ACHN (cell line): ENCODE measurements at regions not wholly inside any gene's neighbourhood (a gene's known extent, or its start where the extent isn't known, plus 50 kb on each side); places are given as distances from the start of the nearest gene placed in this dataset.

Source experiments
- DNase-seq: peaks from one replicate; pipeline ENCODE4 v3.0.0-alpha.2; 2015
- in situ Hi-C: cut with HindIII; loops from 2 replicates; pipeline ENCODE4 v1.10.0; 2017; ENCODE audit warnings: low sequenced_read_pairs, low pct_ligation_motif_present, low pct_unique_long_range_greater_than_20kb

DNA sequence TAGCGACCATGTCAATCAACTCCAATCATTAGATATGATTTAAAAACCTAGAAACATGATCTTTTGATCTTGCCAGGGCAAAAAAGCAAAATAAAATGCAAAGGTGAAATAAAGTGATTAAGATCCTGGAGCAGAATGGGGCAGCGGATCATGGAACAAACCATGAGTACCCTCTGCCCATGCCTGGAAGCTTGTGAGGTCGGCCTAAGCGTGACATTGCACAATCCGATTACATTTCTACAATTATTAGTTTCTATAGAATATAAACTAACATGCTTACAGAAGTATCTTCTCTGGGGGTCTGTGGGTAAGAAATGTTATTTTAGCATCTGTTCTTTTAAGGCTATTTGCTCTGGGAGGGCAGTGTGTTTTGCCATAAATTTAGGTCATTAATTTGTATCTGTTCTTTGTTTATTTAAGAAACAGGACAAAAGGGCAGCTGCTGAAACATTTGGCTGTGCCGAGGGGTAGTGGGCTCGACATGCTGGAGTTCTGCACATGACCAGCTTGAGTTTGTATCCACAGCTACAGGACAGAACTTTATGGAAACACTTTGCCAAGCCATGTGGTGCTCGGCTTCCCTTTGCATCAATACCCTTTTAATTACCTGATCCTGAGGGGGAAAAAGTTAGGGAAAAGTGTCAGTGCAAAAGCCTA lies 55.9 kb downstream of the ZBTB18 start:
- in situ Hi-C loops, result no loop called here
- no peak for DNase-seq

DNA sequence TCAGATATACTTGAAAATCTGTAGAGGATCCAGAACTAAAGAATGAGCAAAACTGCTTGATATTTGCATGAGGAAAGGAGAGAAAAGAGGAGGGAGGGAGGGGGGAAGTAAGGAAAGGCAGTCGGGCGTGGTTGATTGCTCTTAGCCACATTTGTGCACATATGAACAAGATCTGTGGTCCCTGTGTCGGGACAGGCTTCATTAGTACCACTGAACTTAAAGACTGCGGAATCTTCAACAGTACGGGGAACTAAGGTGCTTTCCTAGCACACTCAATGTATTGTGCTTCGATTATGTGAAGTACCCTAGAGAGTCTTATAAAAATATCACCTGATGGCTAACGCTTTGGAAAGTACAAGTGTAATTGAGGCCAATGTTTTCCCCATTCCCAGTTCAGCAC lies 59.9 kb downstream of the ZBTB18 start:
- no peak for DNase-seq
- in situ Hi-C loops, result no loop called here

DNA sequence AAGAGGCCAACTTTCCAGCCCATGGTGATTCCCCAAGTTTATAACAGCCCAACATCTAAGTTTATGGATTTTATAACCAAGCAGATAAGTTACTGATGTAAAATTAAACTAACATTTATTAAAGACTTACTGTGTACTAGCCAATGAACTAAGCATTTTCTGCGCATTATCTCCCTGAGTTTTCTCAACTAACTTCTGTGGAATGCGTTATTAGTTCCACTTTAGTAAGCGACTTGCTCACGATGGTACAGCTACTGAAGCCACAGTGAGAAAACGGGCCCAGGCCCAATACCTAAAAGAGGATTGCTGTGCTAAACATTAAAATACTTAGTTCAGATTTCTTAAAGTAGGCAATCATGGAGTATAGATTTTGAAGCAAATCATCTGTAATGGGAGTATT lies 61.0 kb downstream of the ZBTB18 start:
- peak; percentile 72 for DNase-seq
- in situ Hi-C loops, result no loop called here

DNA sequence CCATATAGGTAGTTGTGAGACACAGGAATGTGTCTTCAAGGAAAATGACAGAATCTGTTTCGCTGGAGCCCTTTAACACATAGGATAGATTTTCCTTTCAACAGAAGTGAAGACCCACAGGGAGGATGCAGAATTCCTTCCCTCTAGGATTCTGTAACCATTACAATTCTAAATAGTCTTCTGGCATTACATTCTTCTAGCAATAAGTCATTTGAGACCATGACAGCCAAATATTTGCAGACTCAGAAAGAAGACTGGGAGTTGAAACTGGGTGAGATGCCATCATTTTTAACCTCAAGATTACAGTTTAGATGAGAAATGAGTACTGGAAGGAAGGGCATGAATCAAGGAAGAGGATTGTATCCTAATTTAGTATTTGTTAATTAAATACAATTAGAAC lies 61.6 kb downstream of the ZBTB18 start:
- in situ Hi-C loops, result no loop called here
- peak; percentile 74 for DNase-seq

DNA sequence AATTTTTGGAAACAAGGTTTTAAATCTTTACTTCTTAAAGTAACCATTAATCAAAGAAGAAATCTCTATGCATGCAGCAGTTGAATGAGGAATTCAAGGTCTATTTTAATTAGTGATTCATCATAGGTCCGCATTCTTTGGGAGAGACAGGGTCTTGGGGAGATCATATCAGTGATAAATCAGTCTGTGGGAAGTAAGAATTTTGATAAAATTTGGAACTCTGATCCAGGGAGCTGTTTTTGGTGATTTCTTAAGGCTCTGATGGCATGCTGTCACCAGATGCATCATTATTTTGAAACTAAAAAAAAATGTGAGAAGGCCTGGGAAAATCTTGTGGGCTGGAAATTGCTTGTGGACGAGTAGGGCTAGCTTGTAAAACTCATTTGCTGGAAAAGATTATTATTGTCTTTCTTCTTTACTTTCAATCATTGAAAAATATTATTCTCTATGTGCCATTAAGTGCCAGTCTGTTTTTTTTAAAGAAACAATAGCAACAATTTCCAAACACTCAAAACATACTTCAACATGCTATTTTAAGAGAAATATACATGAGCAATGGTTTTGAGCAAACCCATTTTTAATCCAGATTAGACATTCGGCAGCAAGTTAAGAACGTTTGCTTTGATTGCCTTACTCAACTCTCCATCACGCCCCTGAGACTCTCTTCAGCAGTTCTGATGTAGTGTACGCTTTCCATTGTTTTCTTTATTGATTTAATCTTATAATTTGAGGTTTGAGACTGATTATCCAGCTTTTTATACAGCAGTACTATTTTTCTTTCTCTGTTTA lies 62.6 kb downstream of the ZBTB18 start:
- in situ Hi-C loops, result no loop called here
- DNase-seq, result no peak

DNA sequence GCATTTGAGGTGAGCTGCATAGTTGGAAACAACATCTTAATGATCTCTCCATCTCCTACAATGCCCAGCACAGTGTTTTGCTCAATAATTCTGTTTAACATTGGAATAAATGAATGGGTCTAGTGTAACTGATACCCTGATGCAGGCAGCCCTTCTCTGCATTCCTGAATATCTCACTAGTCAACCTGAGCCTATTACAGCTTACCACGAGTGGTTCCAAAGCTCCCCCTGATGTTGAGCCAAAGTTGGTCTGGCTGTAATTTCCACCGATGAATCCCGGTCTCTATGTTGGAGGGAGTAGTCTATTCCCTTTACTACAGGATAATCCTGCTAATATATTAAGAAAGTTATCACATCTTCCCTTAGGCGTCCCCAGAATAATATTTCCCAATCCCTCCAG lies 63.8 kb downstream of the ZBTB18 start:
- no peak for DNase-seq
- in situ Hi-C loops, result no loop called here

DNA sequence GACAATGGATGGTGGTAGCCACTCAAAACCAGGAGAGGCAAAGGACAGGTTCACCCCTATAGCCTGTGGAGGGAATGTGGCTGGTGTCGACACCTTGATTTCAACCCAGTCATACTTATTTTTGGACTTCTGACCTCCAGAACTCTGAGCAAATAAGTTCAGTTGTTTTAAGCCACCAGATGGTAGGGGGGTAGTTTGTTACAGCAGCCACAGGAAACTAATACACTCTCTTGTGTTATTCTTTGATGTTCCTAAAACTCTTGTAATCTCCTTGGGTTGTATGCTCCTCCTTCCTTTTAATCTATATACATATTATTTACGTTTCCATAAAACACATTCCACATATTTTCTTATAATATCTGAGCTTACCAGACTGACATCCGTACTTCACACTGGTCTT lies 65.9 kb downstream of the ZBTB18 start:
- in situ Hi-C loops, result no loop called here
- DNase-seq, result no peak

DNA sequence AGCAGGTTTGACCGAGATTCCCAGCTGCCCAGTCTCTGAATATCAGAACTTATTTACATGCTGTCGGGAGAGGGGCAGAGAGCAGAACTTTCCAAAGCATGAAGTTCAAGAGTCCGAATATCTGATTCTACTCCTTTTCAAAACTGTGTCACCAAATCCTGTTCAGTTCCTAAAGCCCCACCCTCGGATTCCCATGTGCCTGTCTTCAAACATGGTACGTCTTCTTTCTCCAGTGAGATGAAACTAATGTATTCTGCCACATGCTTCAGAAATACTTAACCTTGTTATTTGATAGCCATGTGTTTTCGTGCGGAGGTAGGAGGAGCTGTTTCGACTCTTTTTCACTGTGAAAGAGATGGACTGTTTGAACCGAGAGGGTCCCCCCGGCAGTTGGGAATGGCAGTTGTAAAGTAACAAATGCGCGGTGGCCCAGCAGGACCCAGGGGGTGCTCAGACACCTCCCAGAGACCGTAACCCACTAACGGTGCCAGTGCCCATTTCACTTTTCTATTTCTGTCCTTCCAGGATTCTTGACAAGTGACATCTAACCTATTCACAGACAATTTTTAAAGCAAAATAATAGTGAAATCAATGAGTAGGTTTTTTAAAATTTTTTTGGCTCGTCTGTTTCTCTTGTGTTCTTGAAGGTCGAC lies 67.2 kb downstream of the ZBTB18 start:
- in situ Hi-C loops, result no loop called here
- no peak for DNase-seq

DNA sequence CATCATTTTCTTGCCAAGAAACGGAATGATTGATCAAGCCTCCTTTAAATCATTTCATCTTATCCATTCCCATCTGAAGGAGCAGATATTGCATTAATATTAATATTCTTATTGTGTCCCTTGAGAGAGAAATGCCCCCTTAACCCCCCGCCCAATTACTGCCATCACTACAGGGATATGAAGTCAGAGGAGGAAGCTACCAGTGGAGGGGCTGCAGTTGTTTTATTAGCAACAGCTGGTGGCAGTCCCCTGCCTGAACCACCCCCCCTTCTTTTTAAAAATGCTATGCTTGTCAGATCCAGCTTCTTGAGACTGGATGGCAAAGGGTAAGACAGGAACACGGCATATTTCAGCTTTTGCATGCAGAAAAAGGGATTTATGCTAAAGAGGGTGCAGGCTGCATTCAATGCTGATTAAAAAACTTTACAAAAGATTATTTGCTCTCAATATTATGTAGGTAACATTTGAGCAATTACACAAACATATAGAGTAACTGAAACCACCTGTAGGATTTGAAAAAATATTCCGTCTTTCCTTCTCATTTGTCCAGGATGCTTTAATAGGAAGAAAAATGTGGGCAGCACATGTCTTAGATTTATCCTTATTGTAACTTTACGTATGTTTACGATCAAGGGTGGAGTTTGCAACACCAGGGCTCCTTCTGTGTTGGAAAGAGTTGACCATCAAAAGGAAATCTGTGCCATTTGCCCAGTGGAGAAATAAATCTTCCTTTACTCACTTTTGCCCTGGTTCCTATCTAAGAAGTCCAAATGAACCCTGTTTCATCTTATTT lies 77.7 kb downstream of the ZBTB18 start:
- no peak for DNase-seq
- in situ Hi-C loops, result no loop called here

DNA sequence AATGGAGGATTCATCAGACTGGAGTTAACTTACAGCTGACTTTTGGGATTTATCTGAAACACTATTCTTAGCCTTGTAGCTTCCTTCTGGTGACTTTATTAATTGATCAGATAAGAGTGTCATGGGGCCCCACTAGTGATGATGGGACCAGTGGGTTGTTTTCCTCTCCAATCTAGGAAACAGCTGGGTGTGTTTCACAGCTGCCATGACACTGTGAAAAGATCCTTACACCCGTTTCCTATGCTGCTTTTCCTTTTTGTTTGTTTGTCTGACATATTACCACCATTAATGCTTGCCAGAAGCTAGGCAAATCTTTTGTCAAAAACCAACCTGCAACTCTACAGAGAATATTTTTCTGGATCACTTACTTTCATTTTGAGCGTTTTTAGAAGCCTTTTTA lies 86.2 kb downstream of the ZBTB18 start:
- DNase-seq, result no peak
- in situ Hi-C loops, result no loop called here

DNA sequence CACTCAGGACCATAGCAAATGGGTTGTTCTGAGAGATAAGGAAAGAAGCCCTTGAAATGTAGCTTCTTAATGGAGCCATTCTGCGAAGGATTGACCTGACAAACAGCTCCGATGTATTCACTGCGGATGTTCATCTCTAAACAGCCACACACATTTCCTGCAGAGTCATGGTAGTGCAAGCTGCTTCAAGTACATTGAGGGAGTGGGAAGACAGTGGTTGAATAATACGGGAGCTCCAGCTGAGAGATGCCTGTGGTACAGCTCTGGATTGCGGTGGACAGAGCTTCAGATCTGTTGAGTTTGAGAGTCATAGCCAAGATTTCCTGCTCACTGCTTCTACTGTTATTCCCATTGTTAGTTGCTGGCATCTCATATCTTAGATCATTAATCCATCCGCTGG lies 86.6 kb downstream of the ZBTB18 start:
- no peak for DNase-seq

DNA sequence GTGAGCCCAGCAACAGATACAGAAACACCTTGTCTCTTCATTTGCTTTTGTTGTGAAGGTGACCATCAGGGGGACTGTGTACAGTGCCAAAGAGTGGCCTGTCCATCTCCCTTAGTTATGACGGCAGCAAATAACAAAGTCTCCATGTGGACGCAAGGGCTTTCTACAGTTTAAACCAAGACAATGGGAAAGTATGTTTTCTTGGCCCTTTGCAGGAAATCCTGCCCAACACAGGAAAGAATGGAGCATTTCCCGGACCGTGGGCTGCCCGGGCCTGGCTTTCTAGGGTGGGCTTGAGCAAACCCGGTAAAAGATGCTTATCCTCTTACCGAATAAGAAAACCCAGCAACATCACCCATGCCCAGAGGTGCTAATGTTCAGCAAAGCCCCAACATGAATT lies 87.3 kb downstream of the ZBTB18 start:
- in situ Hi-C loops, result no loop called here
- no peak for DNase-seq

More for the DNA sequence above, 86.6 kb downstream of the ZBTB18 start:
- in situ Hi-C loops, result no loop called here

DNA sequence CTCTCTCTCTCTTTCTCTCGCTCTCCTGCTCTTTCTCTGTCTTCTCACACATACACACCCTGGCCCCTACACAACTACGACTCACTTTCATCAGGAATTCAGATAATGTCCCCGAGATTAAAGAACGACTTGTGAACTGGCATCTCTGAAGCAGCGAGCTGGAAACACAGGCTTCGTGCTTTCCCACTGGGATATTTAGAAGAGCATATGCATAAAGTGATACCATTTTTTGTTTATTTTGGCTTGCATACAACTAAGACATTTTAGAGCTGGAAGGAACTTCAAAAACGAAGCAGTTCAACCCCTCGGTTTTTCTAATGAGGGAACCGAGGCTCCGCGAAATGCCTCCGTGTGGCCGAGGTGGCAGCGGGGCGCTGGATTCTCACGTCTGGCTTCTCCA lies 88.6 kb downstream of the ZBTB18 start:
- in situ Hi-C loops, result no loop called here
- DNase-seq, result no peak

DNA sequence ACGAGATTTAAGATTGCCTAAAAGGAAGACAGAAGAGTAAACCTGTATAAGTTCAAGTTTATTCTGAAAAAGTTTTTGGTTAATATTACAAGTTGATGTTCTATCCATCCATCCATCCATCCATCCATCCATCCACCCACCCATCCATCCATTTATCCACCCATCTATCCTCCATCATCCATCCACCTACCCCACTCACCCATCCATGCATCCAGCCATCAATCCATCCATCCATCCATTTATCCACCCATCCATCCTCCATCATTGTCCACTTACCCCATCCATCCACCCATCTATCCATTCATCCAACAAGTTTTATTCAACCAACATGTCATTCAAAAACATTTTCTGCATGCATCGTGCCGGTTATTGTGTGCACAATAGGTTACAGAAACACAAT lies 89.3 kb downstream of the ZBTB18 start:
- in situ Hi-C loops, result no loop called here
- no peak for DNase-seq

DNA sequence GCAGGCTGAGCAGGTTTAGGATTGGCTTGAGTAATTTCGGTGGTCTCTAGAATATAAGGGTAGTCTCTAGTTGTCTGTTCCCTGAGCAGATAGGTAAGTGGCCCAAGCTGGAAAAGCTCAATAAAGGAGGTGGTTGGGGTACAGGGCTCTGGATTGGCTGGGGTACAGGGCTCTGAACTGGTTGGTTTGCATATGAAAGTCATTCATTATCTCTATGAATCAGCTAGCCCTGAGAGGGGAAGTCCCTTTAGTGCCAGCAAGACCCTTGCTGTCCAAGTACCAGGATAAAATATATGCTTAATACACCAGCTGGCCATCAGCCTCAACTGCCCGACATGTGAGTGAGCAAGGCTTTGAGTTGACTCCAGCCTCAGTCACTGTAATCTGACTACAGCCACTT lies 93.0 kb downstream of the ZBTB18 start:
- in situ Hi-C loops, result no loop called here
- DNase-seq, result no peak

DNA sequence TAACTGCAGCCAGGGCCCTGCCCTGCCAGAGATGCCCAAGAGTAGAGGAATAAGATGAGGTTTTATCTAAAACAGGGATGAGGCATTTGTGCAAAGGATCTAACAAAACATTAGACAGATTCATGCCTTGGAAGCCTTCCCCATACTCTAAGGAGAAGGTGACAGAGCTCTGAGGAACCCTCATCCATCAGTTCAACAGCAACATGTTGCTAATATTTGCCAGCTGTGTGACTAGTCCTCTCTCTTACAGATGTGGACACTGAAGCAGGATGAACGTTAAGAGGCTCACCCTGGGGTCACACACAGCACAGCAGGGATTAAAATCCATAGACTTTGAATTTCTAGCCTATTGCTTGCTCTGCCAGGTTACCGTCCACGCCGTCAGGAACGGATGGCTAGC lies 99.0 kb downstream of the ZBTB18 start:
- DNase-seq, result no peak
- in situ Hi-C loops, result no loop called here

DNA sequence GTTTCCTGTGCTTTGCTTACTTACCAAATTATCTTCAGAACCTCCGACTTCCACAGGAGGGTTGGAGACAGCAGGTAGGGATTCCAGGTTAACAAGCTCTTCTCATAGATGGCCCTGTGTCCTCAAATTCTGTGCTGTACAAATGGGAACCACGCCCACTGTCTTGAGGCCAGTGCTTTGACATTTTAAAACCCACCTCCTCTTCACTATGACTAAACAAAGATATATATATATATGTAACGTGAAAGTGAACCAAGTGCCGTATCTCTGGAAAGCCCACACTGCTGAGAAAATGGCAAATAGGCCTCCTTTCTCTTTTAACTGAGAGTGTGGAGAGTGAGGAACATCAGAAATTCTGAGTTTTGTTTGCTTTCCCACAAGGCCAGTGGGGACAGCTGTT lies 99.6 kb downstream of the ZBTB18 start:
- DNase-seq, result no peak
- in situ Hi-C loops, result no loop called here

DNA sequence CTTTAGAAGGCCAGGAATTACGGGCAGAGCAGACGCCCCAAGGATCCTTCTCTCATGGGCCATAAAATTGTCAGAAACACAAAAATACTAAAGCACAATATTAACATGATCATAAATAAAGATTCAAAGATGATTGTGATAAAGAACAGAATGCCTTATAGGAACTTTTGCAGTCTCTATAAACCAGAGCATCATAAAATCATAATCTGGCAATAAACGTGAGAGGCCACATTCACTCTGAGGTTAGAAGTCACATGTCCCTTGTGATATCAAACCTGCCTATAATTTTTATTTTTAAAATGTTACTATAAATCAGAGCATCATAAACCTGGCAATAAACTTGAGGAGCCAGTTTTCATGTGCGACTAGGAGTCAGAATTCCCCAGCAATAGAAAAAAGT lies 100.5 kb downstream of the ZBTB18 start:
- in situ Hi-C loops, result no loop called here
- no peak for DNase-seq

DNA sequence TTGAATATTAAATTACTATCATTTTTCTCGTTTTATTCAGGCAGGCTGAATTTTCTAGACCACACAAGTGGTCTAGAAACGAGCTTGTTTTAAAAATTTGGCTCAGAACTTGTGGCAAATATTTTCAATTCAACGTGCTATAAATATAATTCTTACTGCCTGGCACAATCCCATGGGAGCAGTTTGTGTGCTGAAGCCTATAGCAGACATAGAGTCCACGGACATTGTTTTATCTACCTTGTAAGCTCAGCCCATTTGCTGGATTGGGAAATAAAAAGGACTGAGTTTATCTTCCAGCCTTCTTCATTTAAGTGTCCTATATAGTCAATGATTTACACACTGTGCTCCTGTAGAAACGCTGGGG lies 103.4 kb downstream of the ZBTB18 start:
- in situ Hi-C loops, result no loop called here
- no peak for DNase-seq
